Stomach (tissue), 8 donors: ENCODE measurements at regions not wholly inside any gene's neighbourhood (a gene's known extent, or its start where the extent isn't known, plus 50 kb on each side); places are given as distances from the start of the nearest gene placed in this dataset.

Experiments used
- DNase-seq, 2 donors: peaks; one replicate each; pipeline versions ENCODE4 v3.0.0 to v3.0.0-alpha.2; 2013 to 2019
- H3K27ac ChIP-seq, 5 donors: fragments of 200-600 bp in 4 of 5; sonication (generic) in 4 of 5; one replicate each; pipeline ENCODE4 v1.5.1; 2013 to 2019; ENCODE audit warnings: mild to moderate bottlenecking in 1 of 5, moderate library complexity in 1 of 5
- H3K27me3 ChIP-seq, 3 donors: fragments of 200-600 bp; sonication (generic); one replicate each; pipeline ENCODE4 v1.5.1; 2017 to 2019; ENCODE audit warnings: mixed run types in 1 of 3
- H3K36me3 ChIP-seq, 4 donors: fragments of 200-600 bp; sonication (generic); 1 replicate in 3 of 4; 2 replicates in 1 of 4; pipeline ENCODE4 v1.5.1; 2016 to 2019
- H3K4me1 ChIP-seq, 4 donors: fragments of 200-600 bp; sonication (generic); one replicate each; pipeline ENCODE4 v1.5.1; 2016 to 2019
- H3K4me3 ChIP-seq, 4 donors: fragments of 200-600 bp; sonication (generic) in 3 of 4; one replicate each; pipeline ENCODE4 v1.5.1; 2016 to 2019; ENCODE audit warnings: mild to moderate bottlenecking in 1 of 4
- H3K9me3 ChIP-seq, 4 donors: fragments of 200-600 bp; sonication (generic); one replicate each; pipeline ENCODE4 v1.5.1; 2016 to 2019
- CTCF ChIP-seq, 7 experiments: fragments of 450-650 bp in 4 of 7; fragments of 200-600 bp in 3 of 7; sonication (generic) in 3 of 7; IDR thresholded peaks; one replicate each; pipeline ENCODE4 v1.5.1; 2016 to 2019; ENCODE audit warnings: antibody characterized with exemption in 7 of 7, control low read depth in 2 of 7, mild to moderate bottlenecking in 1 of 7
- EP300 ChIP-seq: sonication (generic); formaldehyde crosslinking; IDR thresholded peaks from one replicate; pipeline ENCODE4 v1.6.1; 2017; ENCODE audit warnings: antibody characterized with exemption
- POLR2A ChIP-seq, 4 donors: fragments of 450-650 bp; IDR thresholded peaks; one replicate each; pipeline ENCODE4 v1.6.1; 2016; ENCODE audit warnings: antibody characterized with exemption in 4 of 4, control low read depth in 2 of 4, mild to moderate bottlenecking in 1 of 4, moderate library complexity in 1 of 4
- POLR2AphosphoS5 ChIP-seq, 3 donors: sonication (generic); formaldehyde crosslinking; IDR thresholded peaks; one replicate each; pipeline ENCODE4 v1.6.1; 2016; ENCODE audit warnings: antibody characterized with exemption in 3 of 3
- WGBS, 5 donors: extraction: QIAGEN DNeasy Blood & Tissue Kit in 3 of 5; methylation state at CpG; one replicate each; pipeline versions ENCODE4 v1.1.5 to v1.1.7; 2013 to 2018; 5-methylcytosine and 5-hydroxymethylcytosine counted together
- intact Hi-C: fragments of 100-400 bp; cut with DNase I; formaldehyde crosslinking; loops from one replicate; pipeline ENCODE4 v1.15.1; 2023; ENCODE audit warnings: low total_unique reads
- donor health status: healthy with polysubstance abuse.
- donor health status: Bipolar disorder and iron deficiency.
- donor health status: healthy.

GRCh38 chr13:33640832-33641231, 177.1 kb upstream of the RFC3 start:
- Histone ChIP-seq H3K9me3 (no peaks in the 10 kb centered on the region), H3K4me1 (peaks cover 16 to 33% (median 24%) of the 10 kb centered on the region in 4 donors), H3K27me3 (no peaks in the 10 kb centered on the region), H3K27ac (peak overlapping the region in 4 of 5 donors; percentile 31 to 83 (median 78)), H3K36me3 (no peaks in the 10 kb centered on the region), H3K4me3 (no peak overlapping the region)
- no peak for DNase-seq
- intact Hi-C loops, result no loop called here
- TF ChIP-seq EP300 (no peak), POLR2AphosphoS5 (IDR thresholded peaks at IDR 0.05) (no peak), POLR2A (IDR thresholded peaks at IDR 0.05) (no peak), CTCF (IDR thresholded peaks at IDR 0.05) (no peak)

- intact Hi-C loops, result no loop called here
- Histone ChIP-seq H3K36me3 (no peaks in the 10 kb centered on the region), H3K4me1 (peaks cover 16 to 33% (median 24%) of the 10 kb centered on the region in 4 donors), H3K9me3 (no peaks in the 10 kb centered on the region), H3K4me3 (no peak overlapping the region), H3K27ac (peak overlapping the region; percentile 52 to 83 (median 76)), H3K27me3 (no peaks in the 10 kb centered on the region)
- 53 to 59% (median 56%) methylated on average over 7 of the region's 7 CpGs for WGBS, 5 donors
- TF ChIP-seq CTCF (IDR thresholded peaks at IDR 0.05), result no peak
- no peak for TF ChIP-seq POLR2A (IDR thresholded peaks at IDR 0.05)
- TF ChIP-seq POLR2AphosphoS5 (IDR thresholded peaks at IDR 0.05), result peak; percentile 15 to 54 (median 27)
- TF ChIP-seq EP300, result no peak
- DNase-seq, result peak in 1 of 2 donors; percentile 76
Observed at GRCh38 chr13:33642374-33643065, 175.4 kb upstream of the RFC3 start.

- Histone ChIP-seq H3K27me3 (no peaks in the 10 kb centered on the region), H3K36me3 (no peaks in the 10 kb centered on the region), H3K4me3 (no peak overlapping the region), H3K9me3 (no peaks in the 10 kb centered on the region), H3K27ac (peak overlapping the region; percentile 45 to 83 (median 76)), H3K4me1 (peaks cover 16 to 26% (median 23%) of the 10 kb centered on the region in 4 donors)
- intact Hi-C loops, result no loop called here
- WGBS, 5 donors, result 64 to 79% (median 70%) methylated on average over 8 of the region's 8 CpGs
- TF ChIP-seq EP300 (no peak), POLR2A (IDR thresholded peaks at IDR 0.05) (no peak), POLR2AphosphoS5 (IDR thresholded peaks at IDR 0.05) (no peak), CTCF (IDR thresholded peaks at IDR 0.05) (no peak)
- DNase-seq, result peak in 1 of 2 donors; percentile 60
Observed at GRCh38 chr13:33644581-33645543, 173.1 kb upstream of the RFC3 start.
